Activated naive CD4-positive, alpha-beta T cell treated with anti-CD3 and anti-CD28 coated beads for 36 hours (primary cell): ENCODE measurements at regions not wholly inside any gene's neighbourhood (a gene's known extent, or its start where the extent isn't known, plus 50 kb on each side); places are given as distances from the start of the nearest gene placed in this dataset.
"Not testable (repeated sequence)": the region's sequence is repeated elsewhere in the genome, so short reads cannot be mapped to it uniquely, and the experiment has no call there.

Experiments used
- CTCF ChIA-PET: fragments of 350-600 bp; sonication (Branson Sonifier 250); formaldehyde crosslinking; loops from one replicate; lab custom pipeline; 2021; ENCODE audit warnings: antibody characterized with exemption; lab: Charles Lee
- DNase-seq: peaks from one replicate; pipeline ENCODE4 v3.0.0-alpha.2; 2020
- H3K27ac Mint-ChIP-seq: one replicate; pipeline ENCODE4 v1.8.0; 2021; ENCODE audit warnings: mild to moderate bottlenecking, mixed read lengths
- H3K27me3 Mint-ChIP-seq: one replicate; pipeline ENCODE4 v1.8.0; 2021; ENCODE audit warnings: low read depth, mixed read lengths
- H3K36me3 Mint-ChIP-seq: one replicate; pipeline ENCODE4 v1.8.0; 2021; ENCODE audit warnings: low read depth, mixed read lengths
- H3K4me1 Mint-ChIP-seq: one replicate; pipeline ENCODE4 v1.8.0; 2021; ENCODE audit warnings: low read depth, mixed read lengths
- H3K4me3 Mint-ChIP-seq: one replicate; pipeline ENCODE4 v1.8.0; 2021; ENCODE audit warnings: mild to moderate bottlenecking, moderate library complexity, mixed read lengths
- H3K9me3 Mint-ChIP-seq: one replicate; pipeline ENCODE4 v1.8.0; 2021; ENCODE audit warnings: mixed read lengths
- intact Hi-C: fragments of 100-400 bp; cut with micrococcal nuclease; formaldehyde crosslinking; loops from one replicate; pipeline ENCODE4 v1.15.1; 2023

DNA sequence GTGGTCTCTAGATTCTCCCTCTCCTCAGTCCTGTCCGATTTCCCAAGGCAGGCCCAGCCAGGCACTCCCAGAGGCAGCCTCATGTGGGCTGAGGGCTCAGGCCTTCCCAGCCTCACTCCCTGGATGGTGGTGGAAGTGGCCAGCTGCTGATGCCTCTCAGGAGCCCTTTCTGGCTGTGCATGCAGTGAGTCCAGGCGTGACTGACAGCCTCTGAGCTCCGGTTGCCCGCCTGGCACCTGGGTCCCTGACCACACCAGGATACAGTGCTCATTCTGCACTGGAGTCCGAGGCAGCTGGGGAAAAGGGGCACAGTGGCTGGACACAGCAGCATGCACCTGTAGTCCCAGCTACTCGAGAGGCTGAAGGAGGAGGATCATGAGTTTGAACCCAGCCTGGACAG is 132.6 kb downstream of the CUL2 start:
- no peak overlapping the region for H3K4me3 Mint-ChIP-seq
- no peaks in the 10 kb centered on the region for H3K9me3 Mint-ChIP-seq
- CTCF ChIA-PET, result interaction anchor here (0.6 kb wide), 1 partner anchor 296 kb away, joined by 3 read pairs; no protein-coding TSS in a partner anchor

DNA sequence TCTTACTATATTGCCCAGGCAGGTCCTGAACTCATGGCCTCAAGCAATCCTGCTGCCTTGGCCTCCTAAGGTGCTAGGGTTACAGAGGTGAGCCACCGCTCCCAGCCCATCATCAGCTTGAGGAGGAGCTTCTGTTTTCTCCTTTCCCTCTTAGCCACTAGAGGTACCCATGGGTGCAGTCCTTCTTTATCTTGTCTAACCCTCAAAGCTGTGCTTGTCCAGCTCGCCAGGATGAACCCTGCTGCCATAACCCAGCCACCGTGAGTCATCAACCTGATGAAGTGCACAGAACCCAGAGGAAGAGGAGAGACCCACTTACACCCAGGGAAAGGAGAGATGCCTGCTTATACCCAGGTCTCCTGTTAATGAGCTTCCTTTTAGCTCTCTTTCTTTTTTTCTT is 133.4 kb downstream of the CUL2 start:
- CTCF ChIA-PET, result interaction anchor here (0.6 kb wide), 1 partner anchor 262 kb away, joined by 4 read pairs; no protein-coding TSS in a partner anchor
- no peaks in the 10 kb centered on the region for H3K9me3 Mint-ChIP-seq
- no peaks in the 10 kb centered on the region for H3K4me1 Mint-ChIP-seq
- peaks cover 1% of the 10 kb centered on the region for H3K27me3 Mint-ChIP-seq
- no peak overlapping the region for H3K4me3 Mint-ChIP-seq
- no peak for DNase-seq
- no peak overlapping the region for H3K27ac Mint-ChIP-seq
- H3K36me3 Mint-ChIP-seq, result no peaks in the 10 kb centered on the region
- intact Hi-C loops, result no loop called here

More for the DNA sequence above, 132.6 kb downstream of the CUL2 start:
- no peaks in the 10 kb centered on the region for H3K4me1 Mint-ChIP-seq
- no peak for DNase-seq
- H3K27ac Mint-ChIP-seq, result no peak overlapping the region
- intact Hi-C loops, result no loop called here
- no peaks in the 10 kb centered on the region for H3K36me3 Mint-ChIP-seq
- no peaks in the 10 kb centered on the region for H3K27me3 Mint-ChIP-seq

DNA sequence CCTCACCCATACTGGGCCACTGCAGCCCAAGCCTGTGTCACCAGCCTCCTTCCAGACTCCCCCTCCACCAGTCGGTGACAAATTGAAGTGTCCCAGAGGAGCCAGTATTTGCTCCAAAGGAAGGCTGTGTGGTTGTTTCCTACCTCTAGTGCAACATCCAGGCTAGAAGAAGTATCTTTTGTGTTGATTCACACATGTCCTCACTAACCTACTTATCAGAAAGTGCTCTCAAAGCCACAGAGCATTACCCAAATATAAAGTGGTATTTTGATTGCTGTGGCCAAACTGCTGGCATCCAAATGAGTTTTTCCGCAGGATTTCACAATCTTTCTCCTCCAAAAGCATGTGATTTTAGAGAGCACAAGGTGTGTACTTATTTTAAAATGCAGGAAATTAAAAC is 134.8 kb downstream of the CUL2 start:
- H3K36me3 Mint-ChIP-seq, result no peaks in the 10 kb centered on the region
- H3K4me3 Mint-ChIP-seq, result no peak overlapping the region
- CTCF ChIA-PET, result no interaction called here
- DNase-seq, result no peak
- intact Hi-C loops, result no loop called here
- H3K4me1 Mint-ChIP-seq, result no peaks in the 10 kb centered on the region
- peaks cover 1% of the 10 kb centered on the region for H3K27me3 Mint-ChIP-seq
- no peak overlapping the region for H3K27ac Mint-ChIP-seq
- no peaks in the 10 kb centered on the region for H3K9me3 Mint-ChIP-seq

DNA sequence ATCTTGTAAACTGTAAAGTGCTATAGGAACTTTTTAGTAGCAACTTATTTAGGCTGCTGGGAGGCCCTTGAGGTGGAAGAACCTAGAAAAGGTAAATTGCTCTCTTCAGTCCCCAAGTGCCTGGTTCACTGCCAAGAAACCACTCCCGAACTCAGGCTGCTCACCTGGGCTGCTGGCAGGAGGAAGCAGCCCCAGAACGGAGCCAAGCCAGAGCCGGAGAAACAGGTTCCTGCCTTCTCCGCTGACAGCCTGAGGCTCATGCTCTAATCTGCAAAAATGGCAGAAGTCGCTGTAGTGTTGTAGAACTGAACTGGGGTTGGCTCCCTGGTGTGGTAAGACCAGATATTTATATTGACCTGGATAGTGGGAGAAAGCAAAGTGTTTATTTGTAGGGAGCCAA is 136.0 kb downstream of the CUL2 start:
- DNase-seq, result no peak
- Mint-ChIP-seq H3K4me3 (no peak overlapping the region), H3K27ac (no peak overlapping the region), H3K9me3 (no peaks in the 10 kb centered on the region), H3K4me1 (no peaks in the 10 kb centered on the region), H3K27me3 (peaks cover 1% of the 10 kb centered on the region), H3K36me3 (no peaks in the 10 kb centered on the region)
- intact Hi-C loops, result no loop called here
- CTCF ChIA-PET, result no interaction called here

DNA sequence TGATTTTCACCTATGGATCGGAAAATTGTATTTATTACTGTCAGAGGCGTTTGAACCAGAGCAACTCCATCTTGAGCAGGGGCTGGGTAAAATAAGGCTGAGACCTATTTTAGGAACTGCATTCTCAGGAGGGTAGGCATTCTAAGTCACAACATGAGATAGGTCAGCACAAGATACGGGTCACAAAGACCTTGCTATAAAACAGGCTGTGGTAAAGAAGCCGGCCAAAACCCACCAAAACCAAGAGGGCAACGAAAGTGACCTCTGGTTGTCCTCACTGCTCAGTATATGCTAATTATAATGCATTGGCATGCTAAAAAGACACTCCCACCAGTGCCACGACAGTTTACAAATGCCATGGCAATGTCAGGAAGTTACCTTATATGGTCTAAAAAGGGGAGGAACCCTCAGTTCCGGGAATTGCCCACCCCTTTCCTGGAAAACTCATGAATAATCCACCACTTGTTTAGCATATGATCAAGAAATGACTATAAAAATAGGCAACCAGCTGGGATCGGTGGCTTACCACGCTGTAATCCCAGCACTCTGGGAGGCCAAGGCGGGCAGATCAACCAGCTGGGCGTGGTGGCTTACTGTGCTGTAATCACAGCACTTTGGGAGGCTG is 136.3 kb upstream of the PARD3 start:
- H3K4me3 Mint-ChIP-seq, H3K27ac Mint-ChIP-seq, intact Hi-C loops, H3K27me3 Mint-ChIP-seq, H3K36me3 Mint-ChIP-seq, H3K9me3 Mint-ChIP-seq, H3K4me1 Mint-ChIP-seq: not testable (repeated sequence)
- CTCF ChIA-PET, result interaction anchor here (0.7 to 0.9 kb wide), 2 partner anchors 11 to 13 kb away, joined by 4 read pairs; no protein-coding TSS in a partner anchor
- DNase-seq, result peak; percentile 53

DNA sequence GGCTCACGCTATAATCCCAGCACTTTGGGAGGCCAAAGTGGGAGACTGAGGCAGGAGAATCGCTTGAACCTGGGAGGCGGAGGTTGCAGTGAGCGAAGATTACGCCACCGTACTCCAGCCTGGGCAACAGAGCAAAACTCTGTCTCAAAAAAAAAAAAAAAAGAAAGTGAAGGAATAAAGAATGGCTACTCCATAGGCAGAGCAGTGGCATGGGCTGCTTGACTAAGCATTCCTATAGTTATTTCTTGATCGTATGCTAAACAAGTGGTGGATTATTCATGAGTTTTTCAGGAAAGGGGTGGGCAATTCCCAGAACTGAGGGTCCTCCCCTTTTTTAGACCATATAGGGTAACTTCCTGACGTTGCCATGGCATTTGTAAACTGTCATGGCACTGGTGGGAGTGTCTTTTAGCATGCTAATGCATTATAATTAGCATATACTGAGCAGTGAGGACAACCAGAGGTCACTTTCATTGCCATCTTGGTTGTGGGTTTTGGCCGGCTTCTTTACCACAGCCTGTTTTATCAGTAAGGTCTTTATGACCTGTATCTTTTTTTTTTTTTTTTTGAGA is 130.9 kb upstream of the PARD3 start:
- H3K4me1 Mint-ChIP-seq, H3K27ac Mint-ChIP-seq, DNase-seq, H3K27me3 Mint-ChIP-seq, H3K36me3 Mint-ChIP-seq, intact Hi-C loops, H3K9me3 Mint-ChIP-seq, H3K4me3 Mint-ChIP-seq: not testable (repeated sequence)
- CTCF ChIA-PET, result interaction anchor here (0.6 kb wide), 1 partner anchor 49 kb away, joined by 3 read pairs; no protein-coding TSS in a partner anchor

DNA sequence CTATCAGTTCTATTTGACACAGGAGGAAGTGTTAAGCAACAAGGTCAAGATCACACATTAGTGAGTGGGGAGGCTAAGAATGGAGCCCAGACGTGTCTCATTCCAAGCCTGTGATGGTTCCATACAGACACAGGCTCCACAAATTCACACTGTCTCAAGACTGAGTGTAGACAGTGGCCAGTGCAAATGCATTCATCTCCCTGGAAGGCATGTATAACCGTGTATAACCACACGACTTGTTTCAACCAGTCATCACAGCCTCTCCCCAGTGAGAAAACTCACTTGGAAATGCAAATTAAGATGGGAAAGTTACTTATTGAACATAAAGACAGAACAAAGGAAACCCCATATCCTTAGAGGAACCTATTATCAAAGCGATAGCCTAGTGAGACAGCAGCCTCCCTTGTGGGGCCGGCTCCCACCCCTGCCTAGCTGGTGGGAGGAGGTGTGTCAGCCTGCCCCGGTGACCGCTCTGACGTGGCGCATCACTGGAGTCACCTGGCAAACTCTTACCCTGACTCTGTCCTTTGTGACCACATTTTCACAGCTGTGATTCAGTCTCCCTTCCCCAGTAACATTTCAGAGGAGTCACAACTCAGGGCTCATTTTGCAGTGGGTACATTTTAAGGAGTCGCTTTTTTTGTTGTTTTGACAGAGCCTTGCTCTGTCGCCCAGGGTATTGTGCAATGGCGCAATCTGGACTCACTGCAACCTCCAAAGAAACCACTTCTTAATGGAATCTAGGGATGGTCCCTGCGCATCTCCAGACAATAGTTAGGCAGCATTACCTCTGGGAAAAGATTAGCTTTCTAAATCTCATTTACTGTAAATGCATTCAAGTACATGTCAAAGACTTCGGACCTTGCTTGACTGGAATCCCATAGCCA is 126.6 kb upstream of the PARD3 start:
- H3K4me3 Mint-ChIP-seq, result no peak overlapping the region

DNA sequence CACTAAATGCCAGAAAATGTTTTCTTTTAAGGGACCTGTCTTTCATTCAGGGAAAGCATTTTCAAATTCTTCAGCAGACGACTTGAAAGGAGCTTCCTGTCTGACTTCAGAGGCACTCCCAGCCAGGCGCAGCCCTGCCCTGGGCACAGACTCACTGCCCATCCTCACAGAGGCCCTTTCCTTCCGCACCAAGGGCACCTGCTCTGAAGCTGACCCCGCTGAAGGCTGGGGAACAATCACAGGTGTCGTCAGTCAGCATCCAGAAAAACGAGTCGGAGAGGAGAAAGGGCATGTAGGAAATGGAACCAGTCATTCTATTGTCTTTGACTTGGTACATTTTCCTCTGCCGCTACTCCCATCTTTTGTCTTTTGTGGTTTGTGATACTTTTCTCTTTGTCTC is 125.3 kb upstream of the PARD3 start:
- intact Hi-C loops, result no loop called here
- Mint-ChIP-seq H3K4me1 (no peaks in the 10 kb centered on the region), H3K9me3 (no peaks in the 10 kb centered on the region), H3K27ac (no peak overlapping the region), H3K4me3 (no peak overlapping the region), H3K36me3 (no peaks in the 10 kb centered on the region), H3K27me3 (peaks cover 4% of the 10 kb centered on the region)
- CTCF ChIA-PET, result no interaction called here
- no peak for DNase-seq

More for the DNA sequence above, 126.6 kb upstream of the PARD3 start:
- DNase-seq, result no peak
- H3K27ac Mint-ChIP-seq, result no peak overlapping the region
- H3K36me3 Mint-ChIP-seq, result no peaks in the 10 kb centered on the region
- peaks cover 7% of the 10 kb centered on the region for H3K27me3 Mint-ChIP-seq
- CTCF ChIA-PET, result interaction anchor here (0.6 to 0.7 kb wide), 2 partner anchors 92 to 1437 kb away, joined by 3 read pairs; no protein-coding TSS in a partner anchor
- intact Hi-C loops, result no loop called here
- no peaks in the 10 kb centered on the region for H3K4me1 Mint-ChIP-seq
- H3K9me3 Mint-ChIP-seq, result no peaks in the 10 kb centered on the region

DNA sequence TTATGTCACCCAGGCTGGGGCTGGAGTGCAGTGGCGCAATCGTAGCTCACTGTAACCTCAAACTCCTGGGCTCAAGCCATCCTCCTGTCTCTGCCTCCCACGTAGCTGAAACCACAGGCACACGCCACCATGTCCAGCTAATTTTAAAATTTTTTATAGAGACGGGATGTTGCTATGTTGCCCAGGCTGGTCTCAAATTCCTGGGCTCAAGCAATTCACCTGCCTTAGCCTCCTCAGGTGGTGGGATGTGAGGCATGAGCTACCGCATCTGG is 123.2 kb upstream of the PARD3 start:
- no peaks in the 10 kb centered on the region for H3K4me1 Mint-ChIP-seq
- H3K4me3 Mint-ChIP-seq, result no peak overlapping the region
- no peak overlapping the region for H3K27ac Mint-ChIP-seq
- intact Hi-C loops, result no loop called here
- DNase-seq, result no peak
- peaks cover 4% of the 10 kb centered on the region for H3K27me3 Mint-ChIP-seq
- no peaks in the 10 kb centered on the region for H3K9me3 Mint-ChIP-seq
- CTCF ChIA-PET, result interaction anchor here (0.7 kb wide), 4 partner anchors 9 to 908 kb away, joined by 4 to 6 read pairs (median 6); no protein-coding TSS in a partner anchor
- no peaks in the 10 kb centered on the region for H3K36me3 Mint-ChIP-seq

DNA sequence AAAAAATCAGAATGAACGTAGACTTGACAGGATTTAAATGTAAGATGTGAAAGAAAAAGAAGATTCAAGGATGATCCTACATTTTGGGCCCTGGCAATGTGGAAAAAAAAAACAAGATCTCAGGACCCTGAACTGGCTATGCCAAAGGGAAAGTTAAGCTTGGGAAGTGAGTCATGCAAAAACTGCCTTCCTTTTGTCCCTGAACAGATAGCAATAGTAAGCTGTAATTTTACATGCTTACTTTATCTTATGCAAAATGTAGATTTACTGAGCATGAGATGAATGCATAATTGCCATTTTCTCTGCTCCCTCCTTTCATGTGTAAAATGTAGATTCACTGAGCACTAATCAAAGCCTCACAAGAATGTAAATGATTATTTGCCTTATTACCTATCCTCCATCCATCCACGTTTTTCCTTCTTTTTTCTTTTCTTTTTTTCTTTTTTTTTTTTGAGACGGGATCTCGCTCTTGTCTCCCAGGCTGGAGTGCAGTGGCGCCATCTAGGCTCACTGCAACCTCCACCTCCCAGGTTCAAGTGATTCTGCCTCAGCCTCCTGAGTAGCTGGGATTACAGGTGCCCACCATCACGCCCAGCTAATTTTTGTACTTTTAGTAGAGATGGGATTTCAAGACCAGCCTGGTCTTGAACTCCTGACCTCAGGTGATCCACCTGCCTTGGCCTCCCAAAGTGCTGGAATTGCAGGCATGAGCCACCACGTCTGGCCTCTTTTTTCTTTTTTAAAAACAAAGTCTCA is 122.7 kb upstream of the PARD3 start:
- DNase-seq, H3K4me3 Mint-ChIP-seq, intact Hi-C loops, H3K36me3 Mint-ChIP-seq, H3K27me3 Mint-ChIP-seq, H3K9me3 Mint-ChIP-seq, H3K4me1 Mint-ChIP-seq, H3K27ac Mint-ChIP-seq: not testable (repeated sequence)
- CTCF ChIA-PET, result interaction anchor here (0.6 to 0.7 kb wide), 6 partner anchors 9 to 909 kb away, joined by 3 to 6 read pairs (median 6); no protein-coding TSS in a partner anchor

DNA sequence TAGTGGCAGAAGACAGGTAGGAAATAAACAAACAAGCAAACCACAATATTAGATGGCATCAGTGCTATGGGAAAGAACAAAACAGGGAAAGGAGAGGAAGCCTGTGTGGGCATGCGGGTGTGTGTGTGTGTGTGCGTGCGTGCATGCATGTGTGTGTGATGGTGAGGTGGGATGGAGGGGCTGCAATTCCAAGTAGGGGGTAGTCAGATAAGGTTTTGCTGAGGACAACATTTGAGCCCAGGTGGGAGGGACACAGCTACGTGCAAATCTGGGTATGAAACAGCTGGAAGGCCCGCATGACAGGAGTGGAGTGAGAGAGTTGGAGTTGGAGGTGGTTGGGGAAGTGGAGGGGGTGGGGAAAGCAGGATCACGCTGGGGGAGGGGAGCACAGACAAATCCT is 121.0 kb upstream of the PARD3 start:
- Mint-ChIP-seq H3K9me3 (no peaks in the 10 kb centered on the region), H3K36me3 (no peaks in the 10 kb centered on the region), H3K27ac (no peak overlapping the region), H3K27me3 (peaks cover 2% of the 10 kb centered on the region), H3K4me1 (no peaks in the 10 kb centered on the region), H3K4me3 (no peak overlapping the region)
- no peak for DNase-seq
- intact Hi-C loops, result no loop called here
- CTCF ChIA-PET, result no interaction called here

DNA sequence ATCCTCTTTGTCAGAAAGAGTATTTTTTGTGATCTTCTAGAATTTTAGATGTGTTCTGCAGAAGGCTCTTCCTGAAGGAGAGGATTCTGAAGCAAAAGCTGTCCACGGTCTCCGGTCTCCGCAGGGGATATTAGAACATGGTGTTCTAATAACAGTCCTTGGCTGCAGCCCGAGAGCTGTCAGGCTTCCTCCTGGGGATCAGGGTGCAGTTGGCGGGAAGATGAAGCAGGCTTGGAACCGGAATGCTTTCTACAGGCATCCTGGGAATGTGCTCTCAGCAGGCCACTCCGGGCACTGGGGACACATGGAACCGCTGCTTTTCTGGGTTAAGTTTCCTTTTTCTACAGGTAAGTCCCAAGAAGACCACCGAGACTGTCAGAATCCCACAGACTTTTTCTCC is 118.6 kb upstream of the PARD3 start:
- peaks cover 1% of the 10 kb centered on the region for H3K27me3 Mint-ChIP-seq
- H3K27ac Mint-ChIP-seq, result no peak overlapping the region
- intact Hi-C loops, result no loop called here
- H3K4me3 Mint-ChIP-seq, result no peak overlapping the region
- no peak for DNase-seq
- CTCF ChIA-PET, result no interaction called here
- no peaks in the 10 kb centered on the region for H3K4me1 Mint-ChIP-seq
- H3K36me3 Mint-ChIP-seq, result no peaks in the 10 kb centered on the region
- no peaks in the 10 kb centered on the region for H3K9me3 Mint-ChIP-seq
